IMR-90 (cell line): ENCODE measurements at regions not wholly inside any gene's neighbourhood (a gene's known extent, or its start where the extent isn't known, plus 50 kb on each side); places are given as distances from the start of the nearest gene placed in this dataset.

Experiments used
- ATAC-seq: fragments of 200-7000 bp; cut with Tn5 transposase; 2 replicates; pipeline ENCODE4 v1.9.1; 2020; ENCODE audit warnings: low read depth, mild to moderate bottlenecking, moderate library complexity
- BruUV-seq: library from RNA; stranded (reverse); fragments of 400-500 nt; replicated peaks from 2 replicates; lab custom pipeline; 2021; lab: Mats Ljungman, UMichigan
- CTCF ChIA-PET: fragments of 300-600 bp; formaldehyde crosslinking; extraction: SDS; loops from one replicate; lab custom pipeline; 2021; ENCODE audit warnings: antibody characterized with exemption; lab: Yijun Ruan, JAX
- POLR2A ChIA-PET: fragments of 300-600 bp; sonication (Branson Sonifier 250); formaldehyde crosslinking; loops from one replicate; lab custom pipeline; 2022; ENCODE audit warnings: antibody characterized with exemption; ENCODE audit not compliant: unreplicated experiment; lab: Charles Lee
- DNase-seq: peaks from one replicate; pipeline ENCODE4 v3.0.0; 2013
- H2AFZ ChIP-seq: replicated peaks from 2 replicates; pipeline ENCODE3; 2013; ENCODE audit warnings: low read length, mild to moderate bottlenecking; ENCODE audit not compliant: poor library complexity
- H2AK5ac ChIP-seq: 2 replicates; pipeline ENCODE4 v1.6.1; 2013; ENCODE audit warnings: low read depth, low read length, inconsistent platforms
- H2AK9ac ChIP-seq: replicated peaks from 2 replicates; pipeline ENCODE3; 2013; ENCODE audit warnings: mild to moderate bottlenecking, low read depth, low read length, moderate library complexity; ENCODE audit not compliant: poor library complexity
- H2BK120ac ChIP-seq: 2 replicates; pipeline ENCODE4 v1.6.1; 2013; ENCODE audit warnings: low read depth, low read length, inconsistent platforms
- H2BK15ac ChIP-seq: 3 replicates; pipeline ENCODE4 v1.6.1; 2013; ENCODE audit warnings: low read depth, low read length, inconsistent platforms
- H2BK20ac ChIP-seq: 2 replicates; pipeline ENCODE4 v1.6.1; 2013; ENCODE audit warnings: low read depth, mild to moderate bottlenecking, inconsistent platforms, low read length, moderate library complexity
- H2BK5ac ChIP-seq: 2 replicates; pipeline ENCODE4 v1.6.1; 2013; ENCODE audit warnings: mild to moderate bottlenecking, low read depth, low read length, inconsistent platforms; ENCODE audit not compliant: poor library complexity, severe bottlenecking
- H3K14ac ChIP-seq: replicated peaks from 2 replicates; pipeline ENCODE4 v1.6.1; 2013; ENCODE audit warnings: low read depth, low read length, inconsistent platforms
- H3K18ac ChIP-seq: 2 replicates; pipeline ENCODE4 v1.6.1; 2013; ENCODE audit warnings: low read depth, low read length, control low read depth
- H3K23ac ChIP-seq: 2 replicates; pipeline ENCODE4 v1.6.1; 2013; ENCODE audit warnings: low read depth, low read length, inconsistent platforms
- H3K27ac ChIP-seq: 2 replicates; pipeline ENCODE4 v1.5.1; 2013; ENCODE audit warnings: mild to moderate bottlenecking, control low read depth, low read length; ENCODE audit not compliant: insufficient read depth
- H3K27me3 ChIP-seq: 2 replicates; pipeline ENCODE4 v1.6.1; 2013; ENCODE audit warnings: low read length; ENCODE audit not compliant: control insufficient read depth, insufficient read depth
- H3K36me3 ChIP-seq: 2 replicates; pipeline ENCODE4 v1.6.1; 2013; ENCODE audit warnings: low read length, mixed read lengths; ENCODE audit not compliant: control insufficient read depth, insufficient read depth
- H3K4ac ChIP-seq: 2 replicates; pipeline ENCODE4 v1.6.1; 2013; ENCODE audit warnings: low read depth, low read length, inconsistent platforms
- H3K4me1 ChIP-seq: 2 replicates; pipeline ENCODE4 v1.6.1; 2013; ENCODE audit warnings: low read length, mixed read lengths; ENCODE audit not compliant: control insufficient read depth, insufficient read depth
- H3K4me2 ChIP-seq: 2 replicates; pipeline ENCODE4 v1.6.1; 2013; ENCODE audit warnings: low read depth, mild to moderate bottlenecking, control low read depth, low read length, moderate library complexity
- H3K4me3 ChIP-seq: 2 replicates; pipeline ENCODE4 v1.5.1; 2013; ENCODE audit warnings: low read depth, mild to moderate bottlenecking, control low read depth, low read length, moderate library complexity; ENCODE audit not compliant: insufficient read depth
- H3K56ac ChIP-seq: 2 replicates; pipeline ENCODE4 v1.6.1; 2013; ENCODE audit warnings: low read length, inconsistent platforms; ENCODE audit not compliant: insufficient read depth; ENCODE audit errors: extremely low read depth
- H3K79me1 ChIP-seq, 2 experiments: 2 replicates each; pipeline ENCODE4 v1.6.1; 2013; ENCODE audit warnings: low read length in 2 of 2, inconsistent platforms in 1 of 2, low read depth in 1 of 2
- H3K9ac ChIP-seq: 2 replicates; pipeline ENCODE4 v1.6.1; 2013; ENCODE audit warnings: low read depth, low read length, control low read depth
- H3K9me1 ChIP-seq: 2 replicates; pipeline ENCODE4 v1.6.1; 2013; ENCODE audit warnings: low read length, inconsistent platforms; ENCODE audit not compliant: insufficient read depth
- H3K9me3 ChIP-seq: 2 replicates; pipeline ENCODE4 v1.6.1; 2013; ENCODE audit warnings: low read length; ENCODE audit not compliant: control insufficient read depth, insufficient read depth
- H4K20me1 ChIP-seq: 2 replicates; pipeline ENCODE4 v1.6.1; 2013; ENCODE audit warnings: low read length, inconsistent platforms; ENCODE audit not compliant: insufficient read depth
- H4K5ac ChIP-seq: 2 replicates; pipeline ENCODE4 v1.6.1; 2013; ENCODE audit warnings: mild to moderate bottlenecking, low read depth, low read length, control low read depth
- H4K8ac ChIP-seq, 2 experiments: 2 replicates each; pipeline ENCODE4 v1.6.1; 2013; ENCODE audit warnings: low read depth in 2 of 2, low read length in 2 of 2, control low read depth in 1 of 2, inconsistent platforms in 1 of 2
- H4K91ac ChIP-seq: 2 replicates; pipeline ENCODE4 v1.6.1; 2013; ENCODE audit warnings: low read depth, low read length, inconsistent platforms; ENCODE audit not compliant: insufficient read depth
- CEBPB ChIP-seq: IDR thresholded peaks from 2 replicates; pipeline ENCODE4 v1.6.1; 2012; ENCODE audit warnings: low read depth, low read length, improper control_type of control experiment
- NFE2L2 ChIP-seq: fragments of 150-350 bp; IDR thresholded peaks from 2 replicates; pipeline ENCODE4 v1.6.1; 2016; ENCODE audit warnings: low read depth, mild to moderate bottlenecking, low read length
- POLR2A ChIP-seq: IDR thresholded peaks from 2 replicates; pipeline ENCODE4 v1.6.1; 2012; ENCODE audit warnings: mild to moderate bottlenecking, low read depth, low read length
- dilution Hi-C: fragments of 300-500 bp; cut with HindIII; formaldehyde crosslinking; loops from one replicate; pipeline ENCODE4 v1.14.3; 2018; ENCODE audit warnings: low sequenced_read_pairs; ENCODE audit not compliant: unreplicated experiment
- in situ Hi-C: fragments of 300-500 bp; cut with MboI; formaldehyde crosslinking; loops from 3 replicates; pipeline ENCODE4 v1.14.3; 2019; ENCODE audit warnings: low sequenced_read_pairs, inconsistent platforms, mixed read lengths
- intact Hi-C: fragments of 100-400 bp; cut with micrococcal nuclease; formaldehyde crosslinking; loops from 2 replicates; pipeline ENCODE4 v1.10.0; 2022
- TF ChIP-seq, protein P1 (sequence below): fragments of 150-350 bp; IDR thresholded peaks from 2 replicates; pipeline ENCODE4 v1.6.1; 2017; ENCODE audit warnings: mild to moderate bottlenecking, antibody characterized with exemption, low read length, low read depth
- TF ChIP-seq, protein P2 (sequence below): conservative IDR thresholded peaks from 2 replicates; pipeline ENCODE4 v1.5.1; 2012; ENCODE audit warnings: mild to moderate bottlenecking, low read depth, low read length, improper control_type of control experiment

DNA sequence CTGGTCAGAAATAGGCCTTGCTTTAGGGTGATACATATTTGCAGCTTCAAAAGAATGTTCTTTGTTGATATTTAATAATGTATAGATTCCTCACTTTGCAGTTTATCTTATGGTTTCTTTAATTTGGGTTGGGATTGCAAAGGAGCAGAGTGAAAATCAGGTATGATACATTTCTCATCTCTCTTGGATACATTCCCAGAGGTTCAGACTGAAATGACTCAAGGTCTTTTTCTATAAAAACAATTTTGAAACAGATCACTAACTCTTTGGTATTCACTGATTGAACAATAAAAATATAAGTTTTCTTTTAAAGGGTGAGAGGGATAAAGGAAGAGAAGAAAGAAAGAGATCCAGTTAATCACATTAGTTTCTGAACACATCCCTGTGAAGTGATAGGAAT lies 606.5 kb upstream of the CAMK1G start:
- Histone ChIP-seq H2BK5ac (no peak overlapping the region), H4K5ac (no peak overlapping the region), H3K18ac (no peak overlapping the region), H2AK9ac (no peak overlapping the region), H3K9me1 (no peaks in the 10 kb centered on the region), H3K4me2 (no peak overlapping the region), H2AK5ac (no peak overlapping the region), H3K56ac (no peak overlapping the region), H3K4me1 (no peaks in the 10 kb centered on the region), H3K4ac (no peak overlapping the region), H3K27ac (no peak overlapping the region), H3K23ac (no peak overlapping the region), H2AFZ (no peak overlapping the region), H4K91ac (no peak overlapping the region), H3K14ac (no peak overlapping the region), H4K20me1 (no peaks in the 10 kb centered on the region), H4K8ac (no peak overlapping the region), H2BK15ac (no peak overlapping the region), H3K4me3 (no peak overlapping the region), H3K36me3 (no peaks in the 10 kb centered on the region), H3K9me3 (peaks cover 2% of the 10 kb centered on the region), H3K9ac (no peak overlapping the region), H2BK20ac (no peak overlapping the region), H2BK120ac (no peak overlapping the region), H3K79me1 (no peaks in the 10 kb centered on the region), H3K27me3 (no peaks in the 10 kb centered on the region)
- intact Hi-C loops: no loop called here
- ChIA-PET POLR2A (no interaction called here), CTCF (interaction anchor here (0.6 kb wide), 1 partner anchor 49 kb away, joined by 3 read pairs; no protein-coding TSS in a partner anchor)
- TF ChIP-seq NFE2L2 (no peak), CEBPB (no peak), POLR2A (no peak)
- TF ChIP-seq, protein P1, sequence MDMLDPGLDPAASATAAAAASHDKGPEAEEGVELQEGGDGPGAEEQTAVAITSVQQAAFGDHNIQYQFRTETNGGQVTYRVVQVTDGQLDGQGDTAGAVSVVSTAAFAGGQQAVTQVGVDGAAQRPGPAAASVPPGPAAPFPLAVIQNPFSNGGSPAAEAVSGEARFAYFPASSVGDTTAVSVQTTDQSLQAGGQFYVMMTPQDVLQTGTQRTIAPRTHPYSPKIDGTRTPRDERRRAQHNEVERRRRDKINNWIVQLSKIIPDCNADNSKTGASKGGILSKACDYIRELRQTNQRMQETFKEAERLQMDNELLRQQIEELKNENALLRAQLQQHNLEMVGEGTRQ: no peak
- TF ChIP-seq, protein P2, sequence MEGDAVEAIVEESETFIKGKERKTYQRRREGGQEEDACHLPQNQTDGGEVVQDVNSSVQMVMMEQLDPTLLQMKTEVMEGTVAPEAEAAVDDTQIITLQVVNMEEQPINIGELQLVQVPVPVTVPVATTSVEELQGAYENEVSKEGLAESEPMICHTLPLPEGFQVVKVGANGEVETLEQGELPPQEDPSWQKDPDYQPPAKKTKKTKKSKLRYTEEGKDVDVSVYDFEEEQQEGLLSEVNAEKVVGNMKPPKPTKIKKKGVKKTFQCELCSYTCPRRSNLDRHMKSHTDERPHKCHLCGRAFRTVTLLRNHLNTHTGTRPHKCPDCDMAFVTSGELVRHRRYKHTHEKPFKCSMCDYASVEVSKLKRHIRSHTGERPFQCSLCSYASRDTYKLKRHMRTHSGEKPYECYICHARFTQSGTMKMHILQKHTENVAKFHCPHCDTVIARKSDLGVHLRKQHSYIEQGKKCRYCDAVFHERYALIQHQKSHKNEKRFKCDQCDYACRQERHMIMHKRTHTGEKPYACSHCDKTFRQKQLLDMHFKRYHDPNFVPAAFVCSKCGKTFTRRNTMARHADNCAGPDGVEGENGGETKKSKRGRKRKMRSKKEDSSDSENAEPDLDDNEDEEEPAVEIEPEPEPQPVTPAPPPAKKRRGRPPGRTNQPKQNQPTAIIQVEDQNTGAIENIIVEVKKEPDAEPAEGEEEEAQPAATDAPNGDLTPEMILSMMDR: no peak
- BruUV-seq: no TSS peak
- dilution Hi-C loops: no loop called here
- no peak for DNase-seq
- no peak for ATAC-seq
- in situ Hi-C loops: no loop called here
